ENCODE measurements at regions not wholly inside any gene's neighbourhood (a gene's known extent, or its start where the extent isn't known, plus 50 kb on each side); places are given as distances from the start of the nearest gene placed in this dataset.

GRCh38 chr15:92749216-92749615 is 93.6 kb upstream of the FAM174B start:
- ChIA-PET POLR2A (no interaction called here), CTCF (ENCODE audit: low intra/inter-chr PET ratio, low total read pairs) (no interaction called here)
- DNase-seq (ENCODE audit: low spot score) (no peak), ATAC-seq (no peak), FAIRE-seq (no peak)
- WGBS (ENCODE audit: low lambda C conversion rate), result 57% methylated on average over 4 of the region's 4 CpGs
- Histone ChIP-seq H3K4me3 (replicated peaks in 1 of 3; ENCODE audit: insufficient read depth in 1 of 3, low read depth in 2 of 3, low read length in 3 of 3) (no peak overlapping the region), H3K9ac (ENCODE audit: insufficient read depth, low read depth, low read length) (no peak overlapping the region), H3K9me3 (ENCODE audit: low read length) (no peaks in the 10 kb centered on the region), H3K27ac (ENCODE audit: extremely low read length, insufficient read depth, low read length) (no peak overlapping the region), H3K4me2 (ENCODE audit: low read depth, low read length) (no peak overlapping the region), H3K79me2 (ENCODE audit: insufficient read depth, low read length) (no peaks in the 10 kb centered on the region), H3K4me1 (ENCODE audit: insufficient read depth, low read length) (peaks cover 16% of the 10 kb centered on the region), H2AFZ (ENCODE audit: low read length) (no peak overlapping the region), H4K20me1 (ENCODE audit: insufficient read depth, low read length) (no peaks in the 10 kb centered on the region), H3K27me3 (ENCODE audit: control insufficient read depth in 1 of 2, insufficient read depth in 2 of 2, low read length in 2 of 2) (no peaks in the 10 kb centered on the region), H3K36me3 (replicated peaks in 1 of 2; ENCODE audit: control insufficient read depth in 1 of 2, insufficient read depth in 2 of 2, low read length in 2 of 2) (no peaks in the 10 kb centered on the region)
- TF ChIP-seq ZNF234 (CRISPR knock-in tag; conservative IDR thresholded peaks at IDR 0.05) (no peak), ZNF251 (CRISPR knock-in tag; IDR thresholded peaks at IDR 0.05) (no peak), SIN3A (IDR thresholded peaks at IDR 0.05; ENCODE audit: borderline replicate concordance, low read depth, low read length) (no peak), CCDC6 (CRISPR knock-in tag; IDR thresholded peaks at IDR 0.05) (no peak), HOXD1 (CRISPR knock-in tag; IDR thresholded peaks at IDR 0.05) (no peak), ZZZ3 (CRISPR knock-in tag; IDR thresholded peaks at IDR 0.05; ENCODE audit: borderline replicate concordance) (no peak), SNAPC2 (CRISPR knock-in tag; IDR thresholded peaks at IDR 0.05) (no peak), ZC3H4 (CRISPR knock-in tag; IDR thresholded peaks at IDR 0.05; ENCODE audit: borderline replicate concordance) (no peak), RCOR2 (CRISPR knock-in tag; IDR thresholded peaks at IDR 0.05) (no peak), ZNF20 (CRISPR knock-in tag; IDR thresholded peaks at IDR 0.05) (no peak), ZBTB20 (CRISPR knock-in tag; IDR thresholded peaks at IDR 0.05; ENCODE audit: borderline replicate concordance, low read depth) (no peak), KLF16 (CRISPR knock-in tag; IDR thresholded peaks at IDR 0.05) (no peak)
- TF ChIP-seq, protein P1, sequence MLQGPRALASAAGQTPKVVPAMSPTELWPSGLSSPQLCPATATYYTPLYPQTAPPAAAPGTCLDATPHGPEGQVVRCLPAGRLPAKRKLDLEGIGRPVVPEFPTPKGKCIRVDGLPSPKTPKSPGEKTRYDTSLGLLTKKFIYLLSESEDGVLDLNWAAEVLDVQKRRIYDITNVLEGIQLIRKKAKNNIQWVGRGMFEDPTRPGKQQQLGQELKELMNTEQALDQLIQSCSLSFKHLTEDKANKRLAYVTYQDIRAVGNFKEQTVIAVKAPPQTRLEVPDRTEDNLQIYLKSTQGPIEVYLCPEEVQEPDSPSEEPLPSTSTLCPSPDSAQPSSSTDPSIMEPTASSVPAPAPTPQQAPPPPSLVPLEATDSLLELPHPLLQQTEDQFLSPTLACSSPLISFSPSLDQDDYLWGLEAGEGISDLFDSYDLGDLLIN (CRISPR knock-in tag; IDR thresholded peaks at IDR 0.05; ENCODE audit: borderline replicate concordance), result no peak
- TF ChIP-seq, protein P2, sequence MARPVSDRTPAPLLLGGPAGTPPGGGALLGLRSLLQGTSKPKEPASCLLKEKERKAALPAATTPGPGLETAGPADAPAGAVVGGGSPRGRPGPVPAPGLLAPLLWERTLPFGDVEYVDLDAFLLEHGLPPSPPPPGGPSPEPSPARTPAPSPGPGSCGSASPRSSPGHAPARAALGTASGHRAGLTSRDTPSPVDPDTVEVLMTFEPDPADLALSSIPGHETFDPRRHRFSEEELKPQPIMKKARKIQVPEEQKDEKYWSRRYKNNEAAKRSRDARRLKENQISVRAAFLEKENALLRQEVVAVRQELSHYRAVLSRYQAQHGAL (CRISPR knock-in tag; IDR thresholded peaks at IDR 0.05; ENCODE audit: not compliant biosample characterization), result no peak
- TF ChIP-seq, protein P3, sequence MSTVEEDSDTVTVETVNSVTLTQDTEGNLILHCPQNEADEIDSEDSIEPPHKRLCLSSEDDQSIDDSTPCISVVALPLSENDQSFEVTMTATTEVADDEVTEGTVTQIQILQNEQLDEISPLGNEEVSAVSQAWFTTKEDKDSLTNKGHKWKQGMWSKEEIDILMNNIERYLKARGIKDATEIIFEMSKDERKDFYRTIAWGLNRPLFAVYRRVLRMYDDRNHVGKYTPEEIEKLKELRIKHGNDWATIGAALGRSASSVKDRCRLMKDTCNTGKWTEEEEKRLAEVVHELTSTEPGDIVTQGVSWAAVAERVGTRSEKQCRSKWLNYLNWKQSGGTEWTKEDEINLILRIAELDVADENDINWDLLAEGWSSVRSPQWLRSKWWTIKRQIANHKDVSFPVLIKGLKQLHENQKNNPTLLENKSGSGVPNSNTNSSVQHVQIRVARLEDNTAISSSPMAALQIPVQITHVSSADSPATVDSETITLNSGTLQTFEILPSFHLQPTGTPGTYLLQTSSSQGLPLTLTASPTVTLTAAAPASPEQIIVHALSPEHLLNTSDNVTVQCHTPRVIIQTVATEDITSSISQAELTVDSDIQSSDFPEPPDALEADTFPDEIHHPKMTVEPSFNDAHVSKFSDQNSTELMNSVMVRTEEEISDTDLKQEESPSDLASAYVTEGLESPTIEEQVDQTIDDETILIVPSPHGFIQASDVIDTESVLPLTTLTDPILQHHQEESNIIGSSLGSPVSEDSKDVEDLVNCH (CRISPR knock-in tag; IDR thresholded peaks at IDR 0.05), result no peak
- TF ChIP-seq, protein P4, sequence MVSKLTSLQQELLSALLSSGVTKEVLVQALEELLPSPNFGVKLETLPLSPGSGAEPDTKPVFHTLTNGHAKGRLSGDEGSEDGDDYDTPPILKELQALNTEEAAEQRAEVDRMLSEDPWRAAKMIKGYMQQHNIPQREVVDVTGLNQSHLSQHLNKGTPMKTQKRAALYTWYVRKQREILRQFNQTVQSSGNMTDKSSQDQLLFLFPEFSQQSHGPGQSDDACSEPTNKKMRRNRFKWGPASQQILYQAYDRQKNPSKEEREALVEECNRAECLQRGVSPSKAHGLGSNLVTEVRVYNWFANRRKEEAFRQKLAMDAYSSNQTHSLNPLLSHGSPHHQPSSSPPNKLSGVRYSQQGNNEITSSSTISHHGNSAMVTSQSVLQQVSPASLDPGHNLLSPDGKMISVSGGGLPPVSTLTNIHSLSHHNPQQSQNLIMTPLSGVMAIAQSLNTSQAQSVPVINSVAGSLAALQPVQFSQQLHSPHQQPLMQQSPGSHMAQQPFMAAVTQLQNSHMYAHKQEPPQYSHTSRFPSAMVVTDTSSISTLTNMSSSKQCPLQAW (CRISPR knock-in tag; IDR thresholded peaks at IDR 0.05), result no peak
- in situ Hi-C loops (cut with HindIII; ENCODE audit: extremely low pct_ligation_motif_present, low pct_unique_long_range_greater_than_20kb), result no loop called here
- intact Hi-C loops (cut with micrococcal nuclease; ENCODE audit: unreplicated experiment), result no loop called here
- BruUV-seq (replicated peaks), result no TSS peak
